Adrenal gland (tissue), 9 donors: ENCODE measurements at regions not wholly inside any gene's neighbourhood (a gene's known extent, or its start where the extent isn't known, plus 50 kb on each side); places are given as distances from the start of the nearest gene placed in this dataset.

Source experiments
- DNase-seq, 7 donors: peaks; one replicate each; pipeline ENCODE4 v3.0.0-alpha.2; 2019 to 2020
- H3K27ac ChIP-seq, 5 donors: fragments of 200-600 bp; sonication (generic) in 4 of 5; 1 replicate in 3 of 5; 2 replicates in 2 of 5; pipeline versions ENCODE4 v1.5.1 to v1.8.0; 2016 to 2020; ENCODE audit warnings: mild to moderate bottlenecking in 1 of 5
- H3K27me3 ChIP-seq: fragments of 200-600 bp; 2 replicates; pipeline ENCODE4 v1.8.0; 2021
- H3K36me3 ChIP-seq, 2 donors: fragments of 200-600 bp; replicated peaks in 1 of 2; 1 replicate in 1 of 2; 2 replicates in 1 of 2; pipeline versions ENCODE4 v1.5.1 to v1.8.0; 2018 to 2022
- H3K4me1 ChIP-seq, 2 donors: fragments of 200-600 bp; replicated peaks in 1 of 2; 1 replicate in 1 of 2; 2 replicates in 1 of 2; pipeline versions ENCODE4 v1.5.1 to v1.8.0; 2018 to 2021
- H3K4me3 ChIP-seq, 4 donors: fragments of 200-600 bp; sonication (generic) in 3 of 4; one replicate each; pipeline ENCODE4 v1.5.1; 2016 to 2018
- H3K9me3 ChIP-seq, 3 donors: fragments of 200-600 bp; sonication (generic) in 1 of 3; replicated peaks in 1 of 3; 1 replicate in 2 of 3; 2 replicates in 1 of 3; pipeline versions ENCODE4 v1.5.1 to v1.8.0; 2016 to 2021
- POLR2A ChIP-seq, 2 donors: fragments of 450-650 bp; IDR thresholded peaks; one replicate each; pipeline ENCODE4 v1.6.1; 2017; ENCODE audit warnings: antibody characterized with exemption in 2 of 2, mild to moderate bottlenecking in 2 of 2, moderate library complexity in 1 of 2
- WGBS, 4 donors: extraction: QIAGEN DNeasy Blood & Tissue Kit in 2 of 4; methylation state at CpG; one replicate each; pipeline versions ENCODE4 v1.1.5 to v1.1.7; 2013 to 2017; 5-methylcytosine and 5-hydroxymethylcytosine counted together
- intact Hi-C, 2 donors: fragments of 100-400 bp; cut with DNase I; formaldehyde crosslinking; loops; one replicate each; pipeline versions ENCODE4 v1.14.1 to v1.15.0; 2022 to 2023
- TF ChIP-seq, protein P1 (sequence below), 6 experiments: fragments of 450-650 bp in 4 of 6; fragments of 200-600 bp in 2 of 6; sonication (generic) in 1 of 6; IDR thresholded peaks; 1 replicate in 5 of 6; 2 replicates in 1 of 6; pipeline versions ENCODE4 v1.5.1 to v1.8.0; 2016 to 2021; ENCODE audit warnings: antibody characterized with exemption in 6 of 6, mild to moderate bottlenecking in 2 of 6, moderate library complexity in 1 of 6
- donor health status: healthy with polysubstance abuse.
- donor health status: Bipolar disorder and iron deficiency.
- donor health status: DM: yes; HTN: yes; CAD: no.
- donor health status: DM: no; HTN: no; CAD: no.
- donor health status: DM: no; HTN: no; CAD: no.

- 58 to 78% (median 72%) methylated on average over 1 of the region's 1 CpG for WGBS, 4 donors
- no peaks in the 10 kb centered on the region for H3K27me3 ChIP-seq
- intact Hi-C loops: no loop called here
Observed at GRCh38 chr5:107127878-107128277, 542.9 kb downstream of the EFNA5 start.

GRCh38 chr5:107126341-107126740 lies 544.4 kb downstream of the EFNA5 start:
- TF ChIP-seq, protein P1, sequence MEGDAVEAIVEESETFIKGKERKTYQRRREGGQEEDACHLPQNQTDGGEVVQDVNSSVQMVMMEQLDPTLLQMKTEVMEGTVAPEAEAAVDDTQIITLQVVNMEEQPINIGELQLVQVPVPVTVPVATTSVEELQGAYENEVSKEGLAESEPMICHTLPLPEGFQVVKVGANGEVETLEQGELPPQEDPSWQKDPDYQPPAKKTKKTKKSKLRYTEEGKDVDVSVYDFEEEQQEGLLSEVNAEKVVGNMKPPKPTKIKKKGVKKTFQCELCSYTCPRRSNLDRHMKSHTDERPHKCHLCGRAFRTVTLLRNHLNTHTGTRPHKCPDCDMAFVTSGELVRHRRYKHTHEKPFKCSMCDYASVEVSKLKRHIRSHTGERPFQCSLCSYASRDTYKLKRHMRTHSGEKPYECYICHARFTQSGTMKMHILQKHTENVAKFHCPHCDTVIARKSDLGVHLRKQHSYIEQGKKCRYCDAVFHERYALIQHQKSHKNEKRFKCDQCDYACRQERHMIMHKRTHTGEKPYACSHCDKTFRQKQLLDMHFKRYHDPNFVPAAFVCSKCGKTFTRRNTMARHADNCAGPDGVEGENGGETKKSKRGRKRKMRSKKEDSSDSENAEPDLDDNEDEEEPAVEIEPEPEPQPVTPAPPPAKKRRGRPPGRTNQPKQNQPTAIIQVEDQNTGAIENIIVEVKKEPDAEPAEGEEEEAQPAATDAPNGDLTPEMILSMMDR (IDR thresholded peaks at IDR 0.05): no peak
- TF ChIP-seq POLR2A (IDR thresholded peaks at IDR 0.05): no peak
- H3K27me3 ChIP-seq: no peaks in the 10 kb centered on the region
- no peak for DNase-seq
- intact Hi-C loops: no loop called here
- no peaks in the 10 kb centered on the region for H3K9me3 ChIP-seq
- H3K27ac ChIP-seq: no peak overlapping the region
- H3K36me3 ChIP-seq: no peaks in the 10 kb centered on the region
- 80 to 90% (median 82%) methylated on average over 3 of the region's 3 CpGs for WGBS, 4 donors
- no peaks in the 10 kb centered on the region for H3K4me1 ChIP-seq
- H3K4me3 ChIP-seq: no peak overlapping the region

More at GRCh38 chr5:107127878-107128277, 542.9 kb downstream of the EFNA5 start:
- no peak for TF ChIP-seq POLR2A (IDR thresholded peaks at IDR 0.05)
- TF ChIP-seq, protein P1 (IDR thresholded peaks at IDR 0.05): no peak
- no peaks in the 10 kb centered on the region for H3K4me1 ChIP-seq
- DNase-seq: no peak
- H3K27ac ChIP-seq: no peak overlapping the region
- no peaks in the 10 kb centered on the region for H3K9me3 ChIP-seq
- H3K36me3 ChIP-seq: no peaks in the 10 kb centered on the region
- no peak overlapping the region for H3K4me3 ChIP-seq

GRCh38 chr5:107124376-107124775 lies 546.4 kb downstream of the EFNA5 start:
- H3K27me3 ChIP-seq: no peaks in the 10 kb centered on the region
- H3K9me3 ChIP-seq: no peaks in the 10 kb centered on the region
- H3K36me3 ChIP-seq: no peaks in the 10 kb centered on the region
- TF ChIP-seq, protein P1 (IDR thresholded peaks at IDR 0.05): no peak
- no peak for TF ChIP-seq POLR2A (IDR thresholded peaks at IDR 0.05)
- H3K4me3 ChIP-seq: no peak overlapping the region
- no peak overlapping the region for H3K27ac ChIP-seq
- no peak for DNase-seq
- WGBS, 4 donors: 63 to 73% (median 69%) methylated on average over 1 of the region's 1 CpG
- intact Hi-C loops: no loop called here
- no peaks in the 10 kb centered on the region for H3K4me1 ChIP-seq

DNA sequence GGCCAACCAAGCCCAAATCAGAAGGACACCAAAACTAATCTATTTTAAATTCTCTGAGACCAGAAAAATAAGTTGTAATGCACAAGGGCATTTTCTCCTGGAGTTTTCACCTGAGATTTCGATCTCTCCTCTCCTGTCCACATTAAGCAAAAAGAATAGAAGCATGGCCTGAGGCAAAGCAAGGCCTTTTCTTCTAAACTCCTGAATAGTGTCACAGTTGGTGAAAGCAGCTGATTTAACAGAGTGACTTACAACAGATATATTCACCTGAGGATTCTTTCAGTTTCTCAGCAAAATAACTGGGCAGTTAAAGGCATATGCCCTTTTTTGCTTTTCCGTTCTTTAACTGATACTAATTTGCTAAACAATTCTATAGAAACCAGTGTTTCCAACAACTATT lies 547.7 kb downstream of the EFNA5 start:
- no peak overlapping the region for H3K4me3 ChIP-seq
- TF ChIP-seq, protein P1 (IDR thresholded peaks at IDR 0.05): no peak
- no peak for TF ChIP-seq POLR2A (IDR thresholded peaks at IDR 0.05)
- no peak overlapping the region for H3K27ac ChIP-seq
- H3K9me3 ChIP-seq: no peaks in the 10 kb centered on the region
- no peaks in the 10 kb centered on the region for H3K4me1 ChIP-seq
- DNase-seq: no peak
- no peaks in the 10 kb centered on the region for H3K36me3 ChIP-seq
- intact Hi-C loops: no loop called here
- H3K27me3 ChIP-seq: no peaks in the 10 kb centered on the region
- WGBS, 4 donors: 79 to 87% (median 82%) methylated on average over 2 of the region's 2 CpGs
